ENCODE measurements at regions not wholly inside any gene's neighbourhood (a gene's known extent, or its start where the extent isn't known, plus 50 kb on each side); places are given as distances from the start of the nearest gene placed in this dataset.

GRCh38 chr5:133744051-133744959 is 132.0 kb upstream of the FSTL4 start:
- Histone ChIP-seq H3F3A (ENCODE audit: insufficient read depth, low read length, poor library complexity, severe bottlenecking) (no peaks in the 10 kb centered on the region), H3K9ac (ENCODE audit: low read length) (no peak overlapping the region), H3K9me3 (ENCODE audit: low read length) (no peaks in the 10 kb centered on the region), H4K20me1 (ENCODE audit: insufficient read depth) (no peaks in the 10 kb centered on the region), H3K4me2 (ENCODE audit: low read length) (no peak overlapping the region), H3K27ac (ENCODE audit: low read length) (no peak overlapping the region), H3K4me3 (ENCODE audit: low read length) (no peak overlapping the region), H2AFZ (ENCODE audit: low read depth, low read length) (no peak overlapping the region), H3K27me3 (ENCODE audit: insufficient read depth, low read depth, low read length) (no peaks in the 10 kb centered on the region), H3K79me2 (replicated peaks; ENCODE audit: insufficient read depth, low read length) (no peaks in the 10 kb centered on the region), H3K9me2 (ENCODE audit: insufficient read depth, low read length) (no peaks in the 10 kb centered on the region), H3K36me3 (ENCODE audit: insufficient read depth, low read length) (no peaks in the 10 kb centered on the region)
- TF ChIP-seq CTCF (IDR thresholded peaks at IDR 0.05; ENCODE audit: poor library complexity, severe bottlenecking) (no peak), EZH2 (IDR thresholded peaks at IDR 0.05; ENCODE audit: borderline replicate concordance, insufficient read depth, low read length, poor library complexity, severe bottlenecking) (no peak), SMC3 (conservative IDR thresholded peaks at IDR 0.05; ENCODE audit: poor library complexity) (no peak), MXI1 (conservative IDR thresholded peaks at IDR 0.05; ENCODE audit: poor library complexity, severe bottlenecking) (no peak), REST (IDR thresholded peaks at IDR 0.05; ENCODE audit: borderline replicate concordance) (no peak), EP300 (conservative IDR thresholded peaks at IDR 0.05; ENCODE audit: poor library complexity, severe bottlenecking) (no peak), POLR2AphosphoS5 (IDR thresholded peaks at IDR 0.05) (no peak), RAD21 (conservative IDR thresholded peaks at IDR 0.05) (no peak), TAF1 (IDR thresholded peaks at IDR 0.05; ENCODE audit: low read depth) (no peak)

- TF ChIP-seq CTCF (IDR thresholded peaks at IDR 0.05; ENCODE audit: poor library complexity, severe bottlenecking): no peak
- no peak for TF ChIP-seq POLR2AphosphoS5 (IDR thresholded peaks at IDR 0.05)
- TF ChIP-seq EP300 (conservative IDR thresholded peaks at IDR 0.05; ENCODE audit: poor library complexity, severe bottlenecking): no peak
- no peak for TF ChIP-seq TAF1 (IDR thresholded peaks at IDR 0.05; ENCODE audit: low read depth)
- TF ChIP-seq REST (IDR thresholded peaks at IDR 0.05; ENCODE audit: borderline replicate concordance): no peak
- no peak for TF ChIP-seq EZH2 (IDR thresholded peaks at IDR 0.05; ENCODE audit: borderline replicate concordance, insufficient read depth, low read length, poor library complexity, severe bottlenecking)
- TF ChIP-seq SMC3 (conservative IDR thresholded peaks at IDR 0.05; ENCODE audit: poor library complexity): no peak
- no peak for TF ChIP-seq MXI1 (conservative IDR thresholded peaks at IDR 0.05; ENCODE audit: poor library complexity, severe bottlenecking)
- no peak for TF ChIP-seq RAD21 (conservative IDR thresholded peaks at IDR 0.05)
- Histone ChIP-seq H3K79me2 (replicated peaks; ENCODE audit: insufficient read depth, low read length) (no peaks in the 10 kb centered on the region), H4K20me1 (ENCODE audit: insufficient read depth) (no peaks in the 10 kb centered on the region), H3K36me3 (ENCODE audit: insufficient read depth, low read length) (no peaks in the 10 kb centered on the region), H2AFZ (ENCODE audit: low read depth, low read length) (no peak overlapping the region), H3K27ac (ENCODE audit: low read length) (no peak overlapping the region), H3K4me3 (ENCODE audit: low read length) (no peak overlapping the region), H3K9me3 (ENCODE audit: low read length) (no peaks in the 10 kb centered on the region), H3K9ac (ENCODE audit: low read length) (no peak overlapping the region), H3K27me3 (ENCODE audit: insufficient read depth, low read depth, low read length) (no peaks in the 10 kb centered on the region), H3K4me2 (ENCODE audit: low read length) (no peak overlapping the region), H3F3A (ENCODE audit: insufficient read depth, low read length, poor library complexity, severe bottlenecking) (no peaks in the 10 kb centered on the region), H3K9me2 (ENCODE audit: insufficient read depth, low read length) (no peaks in the 10 kb centered on the region)
These were observed 130.2 kb upstream of the FSTL4 start for GRCh38 chr5:133742431-133742988.

Data from neural cell (in vitro differentiated cells).